Left ventricle myocardium inferior (tissue), 1 donor: ENCODE measurements at regions not wholly inside any gene's neighbourhood (a gene's known extent, or its start where the extent isn't known, plus 50 kb on each side); places are given as distances from the start of the nearest gene placed in this dataset.

Experiments
- DNase-seq: peaks from one replicate; pipeline ENCODE4 v3.0.0-alpha.2; 2020
- H3K27ac ChIP-seq: fragments of 200-600 bp; replicated peaks from 2 replicates; pipeline ENCODE4 v1.8.0; 2021
- H3K27me3 ChIP-seq: fragments of 200-600 bp; 2 replicates; pipeline ENCODE4 v1.8.0; 2021; ENCODE audit warnings: low read depth
- H3K36me3 ChIP-seq: fragments of 200-600 bp; 2 replicates; pipeline ENCODE4 v1.8.0; 2021
- H3K4me1 ChIP-seq: fragments of 200-600 bp; 2 replicates; pipeline ENCODE4 v1.8.0; 2021
- H3K4me3 ChIP-seq: fragments of 200-600 bp; 2 replicates; pipeline ENCODE4 v1.8.0; 2021; ENCODE audit warnings: mild to moderate bottlenecking, moderate library complexity
- H3K9me3 ChIP-seq: fragments of 200-600 bp; replicated peaks from 2 replicates; pipeline ENCODE4 v1.8.0; 2021
- CTCF ChIP-seq: fragments of 200-600 bp; IDR thresholded peaks from 2 replicates; pipeline ENCODE4 v1.8.0; 2021; ENCODE audit warnings: antibody characterized with exemption, mild to moderate bottlenecking, borderline replicate concordance
- intact Hi-C: fragments of 100-400 bp; cut with micrococcal nuclease; formaldehyde crosslinking; loops from one replicate; pipeline ENCODE4 v1.11.0; 2022
- donor health status: DM: no; HTN: yes; CAD: no; lungs with severe emphysema.

GRCh38 chr1:64397541-64397940 is 72.4 kb upstream of the CACHD1 start:
- H3K4me3 ChIP-seq, result no peak overlapping the region
- intact Hi-C loops, result no loop called here
- TF ChIP-seq CTCF, result no peak
- no peaks in the 10 kb centered on the region for H3K4me1 ChIP-seq
- H3K27me3 ChIP-seq, result no peaks in the 10 kb centered on the region
- no peaks in the 10 kb centered on the region for H3K36me3 ChIP-seq
- no peak overlapping the region for H3K27ac ChIP-seq
- DNase-seq, result no peak
- H3K9me3 ChIP-seq, result no peaks in the 10 kb centered on the region

GRCh38 chr1:64398936-64399335 is 71.0 kb upstream of the CACHD1 start:
- no peaks in the 10 kb centered on the region for H3K27me3 ChIP-seq
- H3K36me3 ChIP-seq, result no peaks in the 10 kb centered on the region
- DNase-seq, result no peak
- no peaks in the 10 kb centered on the region for H3K9me3 ChIP-seq
- TF ChIP-seq CTCF, result no peak
- no peaks in the 10 kb centered on the region for H3K4me1 ChIP-seq
- intact Hi-C loops, result no loop called here
- H3K4me3 ChIP-seq, result no peak overlapping the region
- no peak overlapping the region for H3K27ac ChIP-seq

- no peaks in the 10 kb centered on the region for H3K4me1 ChIP-seq
- no peak for DNase-seq
- TF ChIP-seq CTCF, result no peak
- H3K27ac ChIP-seq, result no peak overlapping the region
- H3K36me3 ChIP-seq, result no peaks in the 10 kb centered on the region
- H3K27me3 ChIP-seq, result no peaks in the 10 kb centered on the region
- no peaks in the 10 kb centered on the region for H3K9me3 ChIP-seq
- no peak overlapping the region for H3K4me3 ChIP-seq
- intact Hi-C loops, result no loop called here
These were observed 68.6 kb upstream of the CACHD1 start for GRCh38 chr1:64401285-64401684.

GRCh38 chr1:64403331-64403730 is 66.6 kb upstream of the CACHD1 start:
- Histone ChIP-seq H3K4me1 (no peaks in the 10 kb centered on the region), H3K27ac (no peak overlapping the region), H3K36me3 (no peaks in the 10 kb centered on the region), H3K27me3 (no peaks in the 10 kb centered on the region), H3K4me3 (no peak overlapping the region), H3K9me3 (no peaks in the 10 kb centered on the region)
- intact Hi-C loops, result no loop called here
- TF ChIP-seq CTCF, result no peak
- DNase-seq, result no peak

GRCh38 chr1:64404202-64404601 is 65.7 kb upstream of the CACHD1 start:
- intact Hi-C loops, result no loop called here
- H3K36me3 ChIP-seq, result no peaks in the 10 kb centered on the region
- no peak overlapping the region for H3K4me3 ChIP-seq
- no peak for DNase-seq
- H3K9me3 ChIP-seq, result no peaks in the 10 kb centered on the region
- no peak overlapping the region for H3K27ac ChIP-seq
- H3K27me3 ChIP-seq, result no peaks in the 10 kb centered on the region
- H3K4me1 ChIP-seq, result no peaks in the 10 kb centered on the region
- no peak for TF ChIP-seq CTCF

GRCh38 chr1:64405833-64406232 is 64.1 kb upstream of the CACHD1 start:
- Histone ChIP-seq H3K4me3 (no peak overlapping the region), H3K4me1 (no peaks in the 10 kb centered on the region), H3K9me3 (no peaks in the 10 kb centered on the region), H3K27ac (no peak overlapping the region), H3K36me3 (no peaks in the 10 kb centered on the region), H3K27me3 (no peaks in the 10 kb centered on the region)
- DNase-seq, result no peak
- TF ChIP-seq CTCF, result no peak
- intact Hi-C loops, result no loop called here
